Tibial nerve (tissue), 4 donors: ENCODE measurements at regions not wholly inside any gene's neighbourhood (a gene's known extent, or its start where the extent isn't known, plus 50 kb on each side); places are given as distances from the start of the nearest gene placed in this dataset.
"Not testable (repeated sequence)": the region's sequence is repeated elsewhere in the genome, so short reads cannot be mapped to it uniquely, and the experiment has no call there.

Experiments used
- DNase-seq, 2 donors: peaks; one replicate each; pipeline ENCODE4 v3.0.0-alpha.2; 2019; ENCODE audit warnings: low spot score in 2 of 2
- H3K27ac ChIP-seq, 4 donors: fragments of 200-600 bp; sonication (generic) in 3 of 4; one replicate each; pipeline ENCODE4 v1.5.1; 2017 to 2019; ENCODE audit warnings: mild to moderate bottlenecking in 1 of 4
- H3K27me3 ChIP-seq, 2 donors: fragments of 200-600 bp; sonication (generic) in 1 of 2; one replicate each; pipeline versions ENCODE4 v1.5.1 to v1.6.0; 2017 to 2019
- H3K36me3 ChIP-seq, 3 donors: fragments of 200-600 bp; sonication (generic); one replicate each; pipeline ENCODE4 v1.5.1; 2018 to 2019
- H3K4me1 ChIP-seq, 4 donors: fragments of 200-600 bp; sonication (generic) in 3 of 4; one replicate each; pipeline ENCODE4 v1.5.1; 2017 to 2019
- H3K4me3 ChIP-seq, 4 donors: fragments of 200-600 bp; sonication (generic) in 3 of 4; one replicate each; pipeline ENCODE4 v1.5.1; 2017 to 2019; ENCODE audit warnings: mild to moderate bottlenecking in 1 of 4, moderate library complexity in 1 of 4
- H3K9me3 ChIP-seq, 4 donors: fragments of 200-600 bp; sonication (generic) in 3 of 4; one replicate each; pipeline ENCODE4 v1.5.1; 2017 to 2019
- CTCF ChIP-seq, 5 experiments: fragments of 200-600 bp in 3 of 5; fragments of 450-650 bp in 2 of 5; sonication (generic) in 3 of 5; IDR thresholded peaks; one replicate each; pipeline ENCODE4 v1.5.1; 2016 to 2019; ENCODE audit warnings: antibody characterized with exemption in 5 of 5, mild to moderate bottlenecking in 3 of 5, moderate library complexity in 2 of 5
- EP300 ChIP-seq, 2 donors: sonication (generic); formaldehyde crosslinking; IDR thresholded peaks; one replicate each; pipeline ENCODE4 v1.6.1; 2017; ENCODE audit warnings: antibody characterized with exemption in 2 of 2, mild to moderate bottlenecking in 1 of 2
- POLR2A ChIP-seq, 2 donors: fragments of 450-650 bp; IDR thresholded peaks; one replicate each; pipeline ENCODE4 v1.6.1; 2017; ENCODE audit warnings: antibody characterized with exemption in 2 of 2, mild to moderate bottlenecking in 2 of 2, moderate library complexity in 2 of 2
- WGBS, 2 donors: methylation state at CpG; one replicate each; pipeline ENCODE4 v1.1.5; 2018; 5-methylcytosine and 5-hydroxymethylcytosine counted together

GRCh38 chr4:128424527-128425497 lies 137.2 kb upstream of the PGRMC2 start:
- Histone ChIP-seq H3K27ac (peak overlapping the region in 3 of 4 donors; percentile 36 to 70 (median 60)), H3K9me3 (no peaks in the 10 kb centered on the region), H3K4me1 (peaks cover 0 to 18% (median 0%) of the 10 kb centered on the region in 4 donors), H3K27me3 (no peaks in the 10 kb centered on the region), H3K4me3 (no peak overlapping the region), H3K36me3 (no peaks in the 10 kb centered on the region)
- peak in 1 of 2 donors; percentile 16 for DNase-seq
- TF ChIP-seq POLR2A (IDR thresholded peaks at IDR 0.05) = no peak
- TF ChIP-seq CTCF (IDR thresholded peaks at IDR 0.05) = no peak
- peak; percentile 31 to 72 for TF ChIP-seq EP300 (IDR thresholded peaks at IDR 0.05)
- 42 to 43% methylated on average over 4 of the region's 4 CpGs for WGBS, 2 donors

GRCh38 chr4:128422296-128422695 lies 134.7 kb upstream of the PGRMC2 start:
- H3K9me3 ChIP-seq, DNase-seq, H3K4me3 ChIP-seq, H3K36me3 ChIP-seq, H3K27me3 ChIP-seq, H3K27ac ChIP-seq: not testable (repeated sequence)
- 93 to 94% methylated on average over 5 of the region's 5 CpGs for WGBS, 2 donors
- H3K4me1 ChIP-seq = peaks cover 0 to 18% (median 0%) of the 10 kb centered on the region in 4 donors

DNA sequence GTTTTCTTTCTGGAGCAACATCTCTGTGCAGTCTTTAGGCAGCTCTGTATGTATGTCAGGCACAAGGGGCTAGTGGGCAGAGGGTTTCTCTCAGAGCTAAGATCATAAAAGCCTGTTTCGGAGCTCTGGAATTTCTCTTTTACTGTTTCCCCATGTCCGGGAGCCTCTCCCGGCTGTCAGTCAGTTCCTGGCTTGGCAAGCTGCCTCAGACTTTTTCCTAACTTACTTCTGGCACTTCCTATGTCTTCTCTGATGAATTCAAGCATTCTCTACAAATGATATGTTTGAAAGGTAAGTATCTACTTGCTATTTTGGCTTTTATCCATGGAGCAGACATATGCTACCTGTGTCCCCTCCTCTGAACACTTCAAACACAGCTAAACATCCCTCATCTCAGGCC lies 129.3 kb upstream of the PGRMC2 start:
- H3K27ac ChIP-seq = no peak overlapping the region
- no peaks in the 10 kb centered on the region for H3K36me3 ChIP-seq
- no peaks in the 10 kb centered on the region for H3K4me1 ChIP-seq
- WGBS, 2 donors = 24 to 25% methylated on average over 3 of the region's 3 CpGs
- TF ChIP-seq CTCF (IDR thresholded peaks at IDR 0.05) (no peak), POLR2A (IDR thresholded peaks at IDR 0.05) (no peak)
- no peak overlapping the region for H3K4me3 ChIP-seq
- no peaks in the 10 kb centered on the region for H3K27me3 ChIP-seq
- DNase-seq = no peak
- peaks cover 0 to 7% (median 0%) of the 10 kb centered on the region in 4 donors for H3K9me3 ChIP-seq

DNA sequence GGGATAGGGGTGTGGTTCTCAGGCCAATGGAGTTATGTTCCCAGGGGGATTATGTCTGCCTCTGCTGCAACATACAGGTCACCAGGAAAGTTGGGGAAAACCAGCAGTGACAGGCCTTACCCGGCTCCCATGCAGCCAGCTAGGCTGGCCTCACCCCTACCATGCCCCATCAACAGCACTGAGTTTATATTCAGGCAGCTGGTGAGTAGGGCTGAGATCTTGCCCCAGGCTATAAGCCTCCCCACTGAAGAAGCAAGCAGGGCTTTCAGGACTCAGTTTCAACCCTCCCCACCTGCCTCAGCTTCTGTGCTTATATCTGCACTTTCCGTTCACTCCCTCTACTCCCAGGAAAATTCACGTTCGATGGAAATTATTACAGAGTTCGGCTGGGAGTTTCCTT lies 122.4 kb upstream of the PGRMC2 start:
- TF ChIP-seq EP300 (IDR thresholded peaks at IDR 0.05) (no peak), CTCF (IDR thresholded peaks at IDR 0.05) (no peak), POLR2A (IDR thresholded peaks at IDR 0.05) (no peak)
- Histone ChIP-seq H3K36me3 (no peaks in the 10 kb centered on the region), H3K4me1 (no peaks in the 10 kb centered on the region), H3K9me3 (peaks cover 0 to 18% (median 1%) of the 10 kb centered on the region in 4 donors), H3K27ac (no peak overlapping the region), H3K27me3 (no peaks in the 10 kb centered on the region), H3K4me3 (no peak overlapping the region)
- WGBS, 2 donors = 80 to 96% methylated on average over 4 to 5 of the region's 5 CpGs
- DNase-seq = no peak

- H3K27ac ChIP-seq = no peak overlapping the region
- DNase-seq = no peak
- TF ChIP-seq CTCF (IDR thresholded peaks at IDR 0.05) (no peak), EP300 (IDR thresholded peaks at IDR 0.05) (no peak), POLR2A (IDR thresholded peaks at IDR 0.05) (no peak)
- H3K4me3 ChIP-seq = no peak overlapping the region
- 74 to 79% methylated on average over 2 of the region's 2 CpGs for WGBS, 2 donors
- H3K27me3 ChIP-seq = no peaks in the 10 kb centered on the region
- no peaks in the 10 kb centered on the region for H3K4me1 ChIP-seq
- peaks cover 0 to 5% (median 0%) of the 10 kb centered on the region in 3 donors for H3K36me3 ChIP-seq
- peaks cover 0 to 14% (median 1%) of the 10 kb centered on the region in 4 donors for H3K9me3 ChIP-seq
These were observed 116.0 kb upstream of the PGRMC2 start for GRCh38 chr4:128403586-128403985.
